Smooth muscle cell (in vitro differentiated cells): ENCODE measurements at regions not wholly inside any gene's neighbourhood (a gene's known extent, or its start where the extent isn't known, plus 50 kb on each side); places are given as distances from the start of the nearest gene placed in this dataset.

ENCODE experiments used
- DNase-seq: peaks from one replicate; lab custom pipeline; 2025; ENCODE audit not compliant: unreplicated experiment; lab: John Stamatoyannopoulos, UW
- H2AFZ ChIP-seq: fragments of 200-600 bp; sonication (generic); 2 replicates; pipeline ENCODE4 v1.6.0; 2016; ENCODE audit warnings: antibody characterized with exemption, low read depth, mild to moderate bottlenecking
- H3F3A ChIP-seq: fragments of 200-600 bp; sonication (generic); 2 replicates; pipeline ENCODE4 v1.6.0; 2017; ENCODE audit warnings: antibody characterized with exemption, low read depth
- H3K27ac ChIP-seq: fragments of 200-600 bp; sonication (generic); 2 replicates; pipeline ENCODE4 v1.5.1; 2016; ENCODE audit warnings: low read depth, mild to moderate bottlenecking
- H3K27me3 ChIP-seq: fragments of 200-600 bp; sonication (generic); 2 replicates; pipeline ENCODE4 v1.6.1; 2016; ENCODE audit warnings: low read depth, mild to moderate bottlenecking
- H3K36me3 ChIP-seq: fragments of 200-600 bp; sonication (generic); 2 replicates; pipeline ENCODE4 v1.5.1; 2016; ENCODE audit warnings: low read depth
- H3K4me1 ChIP-seq: fragments of 200-600 bp; sonication (generic); 2 replicates; pipeline ENCODE4 v1.5.1; 2016; ENCODE audit warnings: low read depth
- H3K4me2 ChIP-seq: fragments of 200-600 bp; sonication (generic); 2 replicates; pipeline ENCODE4 v1.6.0; 2016; ENCODE audit warnings: mild to moderate bottlenecking
- H3K4me3 ChIP-seq: fragments of 200-600 bp; sonication (generic); 2 replicates; pipeline ENCODE4 v1.5.1; 2016; ENCODE audit warnings: mild to moderate bottlenecking
- H3K79me2 ChIP-seq: fragments of 200-600 bp; sonication (generic); 2 replicates; pipeline ENCODE4 v1.6.0; 2016; ENCODE audit warnings: low read depth, mild to moderate bottlenecking
- H3K9ac ChIP-seq: fragments of 200-600 bp; sonication (generic); 2 replicates; pipeline ENCODE4 v1.6.0; 2016; ENCODE audit warnings: low read depth
- H3K9me3 ChIP-seq: fragments of 200-600 bp; sonication (generic); replicated peaks from 2 replicates; pipeline ENCODE4 v1.5.1; 2016; ENCODE audit warnings: low read depth
- H4K20me1 ChIP-seq: fragments of 200-600 bp; sonication (generic); 2 replicates; pipeline ENCODE4 v1.6.0; 2016; ENCODE audit warnings: low read depth
- WGBS: methylation state at CpG from one replicate; pipeline ENCODE4 v1.1.7; 2016; ENCODE audit warnings: low lambda C conversion rate; 5-methylcytosine and 5-hydroxymethylcytosine counted together
- TF ChIP-seq, protein P1 (sequence below): fragments of 200-600 bp; sonication (generic); IDR thresholded peaks from 2 replicates; pipeline ENCODE4 v1.5.1; 2017; ENCODE audit warnings: borderline replicate concordance, mild to moderate bottlenecking, antibody characterized with exemption; ENCODE audit not compliant: insufficient read depth, poor library complexity, severe bottlenecking

DNA sequence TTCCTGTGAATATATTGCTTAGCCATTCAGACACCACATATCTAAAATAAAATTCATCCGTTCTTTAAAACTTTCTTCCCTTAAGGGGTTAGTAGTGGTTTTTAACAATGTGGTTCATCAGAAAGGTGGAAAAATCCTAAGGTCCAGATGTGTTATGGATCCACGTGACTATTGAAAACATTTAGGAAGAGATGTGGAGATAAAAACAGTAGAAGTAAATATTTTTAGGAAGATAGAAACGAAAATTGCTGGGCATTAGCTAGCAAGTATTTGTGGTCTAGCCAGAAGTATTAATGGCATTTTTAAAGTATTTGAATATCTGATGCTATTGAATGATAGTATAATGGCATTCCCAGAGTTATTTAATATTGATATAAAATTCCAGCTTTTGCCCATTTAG lies 180.8 kb downstream of the LTN1 start:
- TF ChIP-seq, protein P1, sequence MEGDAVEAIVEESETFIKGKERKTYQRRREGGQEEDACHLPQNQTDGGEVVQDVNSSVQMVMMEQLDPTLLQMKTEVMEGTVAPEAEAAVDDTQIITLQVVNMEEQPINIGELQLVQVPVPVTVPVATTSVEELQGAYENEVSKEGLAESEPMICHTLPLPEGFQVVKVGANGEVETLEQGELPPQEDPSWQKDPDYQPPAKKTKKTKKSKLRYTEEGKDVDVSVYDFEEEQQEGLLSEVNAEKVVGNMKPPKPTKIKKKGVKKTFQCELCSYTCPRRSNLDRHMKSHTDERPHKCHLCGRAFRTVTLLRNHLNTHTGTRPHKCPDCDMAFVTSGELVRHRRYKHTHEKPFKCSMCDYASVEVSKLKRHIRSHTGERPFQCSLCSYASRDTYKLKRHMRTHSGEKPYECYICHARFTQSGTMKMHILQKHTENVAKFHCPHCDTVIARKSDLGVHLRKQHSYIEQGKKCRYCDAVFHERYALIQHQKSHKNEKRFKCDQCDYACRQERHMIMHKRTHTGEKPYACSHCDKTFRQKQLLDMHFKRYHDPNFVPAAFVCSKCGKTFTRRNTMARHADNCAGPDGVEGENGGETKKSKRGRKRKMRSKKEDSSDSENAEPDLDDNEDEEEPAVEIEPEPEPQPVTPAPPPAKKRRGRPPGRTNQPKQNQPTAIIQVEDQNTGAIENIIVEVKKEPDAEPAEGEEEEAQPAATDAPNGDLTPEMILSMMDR = no peak
- WGBS = 76% methylated on average over 3 of the region's 3 CpGs
- Histone ChIP-seq H3K9ac (no peak overlapping the region), H4K20me1 (no peaks in the 10 kb centered on the region), H3K9me3 (no peaks in the 10 kb centered on the region), H3K79me2 (no peaks in the 10 kb centered on the region), H3K4me2 (no peak overlapping the region), H3K4me1 (no peaks in the 10 kb centered on the region), H3K4me3 (no peak overlapping the region), H3F3A (peaks cover 4% of the 10 kb centered on the region), H3K27ac (no peak overlapping the region), H3K27me3 (no peaks in the 10 kb centered on the region), H3K36me3 (no peaks in the 10 kb centered on the region), H2AFZ (no peak overlapping the region)
- no peak for DNase-seq

DNA sequence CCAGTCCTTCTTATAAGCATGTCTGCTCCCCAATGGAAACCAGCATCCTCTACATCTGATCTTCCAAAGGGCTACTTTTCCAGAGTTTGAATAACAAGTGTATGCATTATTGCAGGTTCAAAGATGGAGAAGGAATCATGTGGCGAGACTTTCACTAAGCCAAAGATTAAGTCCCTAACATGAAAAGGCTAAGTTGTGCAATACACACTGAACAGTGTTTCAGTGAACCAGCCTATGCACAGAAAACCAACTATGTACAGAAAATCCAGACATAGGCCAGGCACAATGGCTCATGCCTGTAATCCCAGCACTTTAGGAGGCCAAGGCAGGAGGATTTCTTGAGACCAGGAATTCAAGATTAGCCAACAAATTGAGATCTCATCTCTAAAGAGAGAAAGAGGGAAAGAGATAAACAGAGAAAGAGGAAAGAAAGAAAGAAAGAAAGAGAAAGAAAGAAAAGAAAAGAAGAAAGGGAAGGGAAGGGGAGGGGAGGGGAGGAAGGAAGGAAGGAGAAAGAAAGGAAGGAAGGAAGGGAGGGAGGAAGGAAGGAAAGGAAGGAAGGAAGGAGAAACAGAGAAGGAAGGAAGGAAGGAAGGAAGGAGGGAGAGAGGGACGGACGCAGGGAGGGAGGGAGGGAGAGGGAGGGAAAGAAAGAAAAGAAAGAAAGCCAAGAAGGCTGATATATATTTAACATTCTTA lies 181.7 kb downstream of the LTN1 start:
- Histone ChIP-seq H2AFZ (no peak overlapping the region), H3K36me3 (no peaks in the 10 kb centered on the region), H3F3A (peaks cover 4% of the 10 kb centered on the region), H3K27ac (peak overlapping the region; percentile 10), H3K4me3 (no peak overlapping the region), H3K4me1 (no peaks in the 10 kb centered on the region), H3K4me2 (no peak overlapping the region), H3K9me3 (no peaks in the 10 kb centered on the region), H4K20me1 (no peaks in the 10 kb centered on the region), H3K79me2 (no peaks in the 10 kb centered on the region), H3K27me3 (no peaks in the 10 kb centered on the region), H3K9ac (no peak overlapping the region)
- DNase-seq = no peak
- TF ChIP-seq, protein P1 = no peak
- WGBS = 13% methylated on average over 3 of the region's 3 CpGs

DNA sequence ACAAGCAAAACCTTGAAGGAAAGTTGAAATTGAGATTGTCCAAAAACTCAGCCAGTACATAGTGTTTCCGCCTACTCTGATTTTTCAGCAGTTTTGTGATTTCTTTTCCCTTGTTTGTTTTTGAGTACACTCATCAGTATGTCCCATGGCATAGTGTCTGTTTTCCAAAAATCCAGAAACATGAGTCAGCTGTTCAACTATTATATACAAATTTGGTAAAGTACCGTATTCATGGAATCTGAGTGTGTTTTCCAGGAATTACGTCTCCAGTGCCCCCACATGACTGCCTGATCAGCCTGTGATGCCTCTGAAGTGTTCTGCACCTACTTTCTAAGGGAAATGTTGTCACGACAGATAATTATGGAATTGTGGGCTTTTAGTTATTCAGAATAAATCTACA lies 186.8 kb downstream of the LTN1 start:
- DNase-seq = no peak
- H3K36me3 ChIP-seq = no peaks in the 10 kb centered on the region
- 24% methylated on average over 4 of the region's 4 CpGs for WGBS
- peaks cover 4% of the 10 kb centered on the region for H3F3A ChIP-seq
- no peaks in the 10 kb centered on the region for H4K20me1 ChIP-seq
- H3K4me1 ChIP-seq = no peaks in the 10 kb centered on the region
- no peaks in the 10 kb centered on the region for H3K27me3 ChIP-seq
- H3K9ac ChIP-seq = peak overlapping the region; percentile 53
- no peaks in the 10 kb centered on the region for H3K79me2 ChIP-seq
- no peaks in the 10 kb centered on the region for H3K9me3 ChIP-seq
- TF ChIP-seq, protein P1 = no peak
- peak overlapping the region; percentile 75 for H2AFZ ChIP-seq
- peak overlapping the region; percentile 39 for H3K4me2 ChIP-seq
- H3K27ac ChIP-seq = peak overlapping the region; percentile 93
- H3K4me3 ChIP-seq = no peak overlapping the region

DNA sequence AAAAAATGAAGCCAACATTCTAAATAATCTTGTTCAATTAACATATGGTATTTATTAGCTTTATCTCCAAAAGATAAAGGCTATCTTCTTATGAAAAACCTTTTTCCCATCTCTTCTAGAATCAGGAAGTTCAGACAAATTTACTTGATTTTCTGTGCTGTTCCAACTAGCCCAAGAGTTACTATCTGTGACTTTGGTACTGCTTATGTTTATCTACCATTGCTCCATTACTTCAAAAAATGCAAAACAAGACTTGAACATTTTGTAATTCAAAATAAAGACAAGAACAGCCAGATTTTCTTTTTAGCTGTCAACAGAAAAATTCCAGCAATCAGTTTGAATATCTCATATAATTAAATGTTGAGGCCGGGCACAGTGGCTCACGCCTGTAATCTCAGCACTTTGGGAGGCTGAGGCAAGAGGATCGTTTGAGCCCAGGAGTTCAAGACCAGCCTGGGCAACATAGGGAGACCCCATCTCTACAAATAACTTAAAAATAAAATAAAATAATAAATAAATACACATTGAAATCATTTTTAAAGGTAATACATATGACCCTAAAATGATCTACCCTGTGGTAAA lies 188.5 kb downstream of the LTN1 start:
- no peaks in the 10 kb centered on the region for H3F3A ChIP-seq
- H3K9me3 ChIP-seq = no peaks in the 10 kb centered on the region
- no peak overlapping the region for H3K4me2 ChIP-seq
- no peak overlapping the region for H3K4me3 ChIP-seq
- DNase-seq = no peak
- no peaks in the 10 kb centered on the region for H3K79me2 ChIP-seq
- no peak overlapping the region for H3K27ac ChIP-seq
- no peaks in the 10 kb centered on the region for H3K27me3 ChIP-seq
- TF ChIP-seq, protein P1 = no peak
- no peaks in the 10 kb centered on the region for H4K20me1 ChIP-seq
- 92% methylated on average over 3 of the region's 3 CpGs for WGBS
- H2AFZ ChIP-seq = no peak overlapping the region
- H3K36me3 ChIP-seq = no peaks in the 10 kb centered on the region
- H3K4me1 ChIP-seq = no peaks in the 10 kb centered on the region
- no peak overlapping the region for H3K9ac ChIP-seq
